ENCODE measurements at regions not wholly inside any gene's neighbourhood (a gene's known extent, or its start where the extent isn't known, plus 50 kb on each side); places are given as distances from the start of the nearest gene placed in this dataset.
"Not testable (repeated sequence)": the region's sequence is repeated elsewhere in the genome, so short reads cannot be mapped to it uniquely, and the experiment has no call there.

- FAIRE-seq (no peak), DNase-seq (ENCODE audit: insufficient read length, low spot score) (no peak)
- TF ChIP-seq POLR2A (IDR thresholded peaks at IDR 0.05; ENCODE audit: low read depth, low read length) (no peak), POU2F2 (IDR thresholded peaks at IDR 0.05; ENCODE audit: low read depth, low read length) (no peak), TAF1 (IDR thresholded peaks at IDR 0.05; ENCODE audit: low read depth, low read length) (no peak), PAX5 (IDR thresholded peaks at IDR 0.05; ENCODE audit: insufficient read depth, low read length, severe bottlenecking) (no peak), POLR2AphosphoS5 (IDR thresholded peaks at IDR 0.05; ENCODE audit: low read depth, low read length) (no peak), SPI1 (IDR thresholded peaks at IDR 0.05; ENCODE audit: low read depth, low read length) (no peak)
Observed at GRCh38 chr2:128668946-128669345, 350.3 kb upstream of the HS6ST1 start.

- DNase-seq (ENCODE audit: insufficient read length, low spot score) (no peak), FAIRE-seq (no peak)
- TF ChIP-seq SPI1 (IDR thresholded peaks at IDR 0.05; ENCODE audit: low read depth, low read length): no peak
- TF ChIP-seq POU2F2 (IDR thresholded peaks at IDR 0.05; ENCODE audit: low read depth, low read length): no peak
- no peak for TF ChIP-seq POLR2AphosphoS5 (IDR thresholded peaks at IDR 0.05; ENCODE audit: low read depth, low read length)
- no peak for TF ChIP-seq POLR2A (IDR thresholded peaks at IDR 0.05; ENCODE audit: low read depth, low read length)
- TF ChIP-seq TAF1 (IDR thresholded peaks at IDR 0.05; ENCODE audit: low read depth, low read length): no peak
- TF ChIP-seq PAX5 (IDR thresholded peaks at IDR 0.05; ENCODE audit: insufficient read depth, low read length, severe bottlenecking): no peak
Observed at GRCh38 chr2:128670066-128670465, 351.4 kb upstream of the HS6ST1 start.

- not testable (repeated sequence) for DNase-seq (ENCODE audit: insufficient read length, low spot score); FAIRE-seq
Observed at GRCh38 chr2:128671981-128672757, 353.5 kb upstream of the HS6ST1 start.

- not testable (repeated sequence) for DNase-seq (ENCODE audit: insufficient read length, low spot score); FAIRE-seq
Observed at GRCh38 chr2:128679680-128680079, 361.0 kb upstream of the HS6ST1 start.

GRCh38 chr2:128681507-128681906 is 362.8 kb upstream of the HS6ST1 start:
- DNase-seq (ENCODE audit: insufficient read length, low spot score) (no peak), FAIRE-seq (no peak)

GRCh38 chr2:128682266-128682665 is 363.6 kb upstream of the HS6ST1 start:
- FAIRE-seq (no peak), DNase-seq (ENCODE audit: insufficient read length, low spot score) (no peak)
- TF ChIP-seq PAX5 (IDR thresholded peaks at IDR 0.05; ENCODE audit: insufficient read depth, low read length, severe bottlenecking) (no peak), SPI1 (IDR thresholded peaks at IDR 0.05; ENCODE audit: low read depth, low read length) (no peak), POLR2A (IDR thresholded peaks at IDR 0.05; ENCODE audit: low read depth, low read length) (no peak), POLR2AphosphoS5 (IDR thresholded peaks at IDR 0.05; ENCODE audit: low read depth, low read length) (no peak), POU2F2 (IDR thresholded peaks at IDR 0.05; ENCODE audit: low read depth, low read length) (no peak), TAF1 (IDR thresholded peaks at IDR 0.05; ENCODE audit: low read depth, low read length) (no peak)

More at GRCh38 chr2:128681507-128681906, 362.8 kb upstream of the HS6ST1 start:
- TF ChIP-seq POLR2AphosphoS5 (IDR thresholded peaks at IDR 0.05; ENCODE audit: low read depth, low read length): no peak
- TF ChIP-seq TAF1 (IDR thresholded peaks at IDR 0.05; ENCODE audit: low read depth, low read length): no peak
- TF ChIP-seq POU2F2 (IDR thresholded peaks at IDR 0.05; ENCODE audit: low read depth, low read length): no peak
- TF ChIP-seq SPI1 (IDR thresholded peaks at IDR 0.05; ENCODE audit: low read depth, low read length): no peak
- TF ChIP-seq POLR2A (IDR thresholded peaks at IDR 0.05; ENCODE audit: low read depth, low read length): no peak
- no peak for TF ChIP-seq PAX5 (IDR thresholded peaks at IDR 0.05; ENCODE audit: insufficient read depth, low read length, severe bottlenecking)

GRCh38 chr2:128682729-128683284 is 364.1 kb upstream of the HS6ST1 start:
- FAIRE-seq (no peak), DNase-seq (ENCODE audit: insufficient read length, low spot score) (no peak)
- TF ChIP-seq POLR2A (IDR thresholded peaks at IDR 0.05; ENCODE audit: low read depth, low read length) (no peak), TAF1 (IDR thresholded peaks at IDR 0.05; ENCODE audit: low read depth, low read length) (no peak), SPI1 (IDR thresholded peaks at IDR 0.05; ENCODE audit: low read depth, low read length) (no peak), PAX5 (IDR thresholded peaks at IDR 0.05; ENCODE audit: insufficient read depth, low read length, severe bottlenecking) (no peak), POLR2AphosphoS5 (IDR thresholded peaks at IDR 0.05; ENCODE audit: low read depth, low read length) (no peak), POU2F2 (IDR thresholded peaks at IDR 0.05; ENCODE audit: low read depth, low read length) (no peak)

- DNase-seq (ENCODE audit: insufficient read length, low spot score): no peak
- no peak for FAIRE-seq
- no peak for TF ChIP-seq SPI1 (IDR thresholded peaks at IDR 0.05; ENCODE audit: low read depth, low read length)
Observed at GRCh38 chr2:128684523-128684922, 365.9 kb upstream of the HS6ST1 start.

GRCh38 chr2:128685841-128686496 is 367.3 kb upstream of the HS6ST1 start:
- DNase-seq (ENCODE audit: insufficient read length, low spot score) (no peak), FAIRE-seq (no peak)

GRCh38 chr2:128686497-128686859 is 367.8 kb upstream of the HS6ST1 start:
- TF ChIP-seq POLR2A (IDR thresholded peaks at IDR 0.05; ENCODE audit: low read depth, low read length) (no peak), PAX5 (IDR thresholded peaks at IDR 0.05; ENCODE audit: insufficient read depth, low read length, severe bottlenecking) (no peak), TAF1 (IDR thresholded peaks at IDR 0.05; ENCODE audit: low read depth, low read length) (no peak), POLR2AphosphoS5 (IDR thresholded peaks at IDR 0.05; ENCODE audit: low read depth, low read length) (no peak), SPI1 (IDR thresholded peaks at IDR 0.05; ENCODE audit: low read depth, low read length) (no peak), POU2F2 (IDR thresholded peaks at IDR 0.05; ENCODE audit: low read depth, low read length) (no peak)
- DNase-seq (ENCODE audit: insufficient read length, low spot score) (no peak), FAIRE-seq (no peak)

More at GRCh38 chr2:128685841-128686496, 367.3 kb upstream of the HS6ST1 start:
- TF ChIP-seq POU2F2 (IDR thresholded peaks at IDR 0.05; ENCODE audit: low read depth, low read length): no peak
- no peak for TF ChIP-seq POLR2A (IDR thresholded peaks at IDR 0.05; ENCODE audit: low read depth, low read length)
- no peak for TF ChIP-seq POLR2AphosphoS5 (IDR thresholded peaks at IDR 0.05; ENCODE audit: low read depth, low read length)
- TF ChIP-seq TAF1 (IDR thresholded peaks at IDR 0.05; ENCODE audit: low read depth, low read length): no peak
- TF ChIP-seq PAX5 (IDR thresholded peaks at IDR 0.05; ENCODE audit: insufficient read depth, low read length, severe bottlenecking): no peak
- no peak for TF ChIP-seq SPI1 (IDR thresholded peaks at IDR 0.05; ENCODE audit: low read depth, low read length)
